ENCODE measurements at regions not wholly inside any gene's neighbourhood (a gene's known extent, or its start where the extent isn't known, plus 50 kb on each side); places are given as distances from the start of the nearest gene placed in this dataset.

- no peak for TF ChIP-seq POLR2A (IDR thresholded peaks at IDR 0.05)
- no peak for TF ChIP-seq CTCF (IDR thresholded peaks at IDR 0.05)
Observed at GRCh38 chr18:73004260-73004659, 136.5 kb upstream of the NETO1 start.

Measured in thyroid gland (tissue), 4 donors.